ENCODE measurements at regions not wholly inside any gene's neighbourhood (a gene's known extent, or its start where the extent isn't known, plus 50 kb on each side); places are given as distances from the start of the nearest gene placed in this dataset.

- TF ChIP-seq CTCF (conservative IDR thresholded peaks at IDR 0.05) (no peak), ZFX (IDR thresholded peaks at IDR 0.05) (no peak)
These were observed 765.4 kb upstream of the SPRY2 start for GRCh38 chr13:81106348-81106747.
